GM18870 (cell line): ENCODE measurements at regions not wholly inside any gene's neighbourhood (a gene's known extent, or its start where the extent isn't known, plus 50 kb on each side); places are given as distances from the start of the nearest gene placed in this dataset.

Source experiments
- ATAC-seq: cut with Tn5 transposase; IDR thresholded peaks from one replicate; pipeline ENCODE4 v1.9.1; 2021; ENCODE audit warnings: moderate library complexity; ENCODE audit not compliant: unreplicated experiment

DNA sequence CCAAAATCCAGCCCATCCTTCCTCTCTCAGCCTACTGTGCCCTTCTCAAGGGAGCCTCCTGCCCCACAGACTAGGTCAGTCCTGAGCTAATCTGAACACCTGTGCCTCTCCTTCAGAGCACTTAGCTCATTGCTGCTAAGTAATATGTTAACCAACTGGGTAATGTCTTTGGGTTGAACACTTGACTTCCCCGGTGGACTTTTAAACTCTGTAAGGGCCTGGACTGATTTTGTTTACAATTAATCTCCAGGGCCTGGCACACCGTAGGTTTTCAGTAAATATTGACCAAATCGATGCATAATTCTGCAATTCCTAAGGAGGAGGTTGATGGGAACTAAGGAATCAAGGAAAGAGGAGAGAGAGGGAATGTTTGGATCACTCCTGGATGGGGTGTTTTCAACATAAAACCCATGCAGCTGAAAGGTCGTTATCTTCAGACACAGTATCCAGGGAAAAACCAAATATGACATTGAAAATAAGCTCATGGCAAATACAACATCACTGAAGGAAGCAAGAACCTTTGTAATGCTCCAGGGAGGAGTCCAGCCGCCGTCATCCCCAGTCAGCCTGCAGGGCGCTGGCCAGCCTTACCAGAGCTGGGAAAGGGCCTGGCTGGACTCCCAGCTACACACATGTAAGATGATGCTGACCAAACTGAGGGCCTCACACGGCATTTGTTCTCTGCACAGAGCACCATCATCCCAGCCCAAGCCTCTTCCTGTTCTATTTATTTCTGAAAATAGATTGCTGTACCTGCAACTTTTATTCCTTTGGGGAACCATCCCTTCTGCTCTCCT is 166.3 kb downstream of the C5orf15 start:
- ATAC-seq, result no peak

GRCh38 chr5:133801431-133801830 is 167.0 kb downstream of the C5orf15 start:
- no peak for ATAC-seq

DNA sequence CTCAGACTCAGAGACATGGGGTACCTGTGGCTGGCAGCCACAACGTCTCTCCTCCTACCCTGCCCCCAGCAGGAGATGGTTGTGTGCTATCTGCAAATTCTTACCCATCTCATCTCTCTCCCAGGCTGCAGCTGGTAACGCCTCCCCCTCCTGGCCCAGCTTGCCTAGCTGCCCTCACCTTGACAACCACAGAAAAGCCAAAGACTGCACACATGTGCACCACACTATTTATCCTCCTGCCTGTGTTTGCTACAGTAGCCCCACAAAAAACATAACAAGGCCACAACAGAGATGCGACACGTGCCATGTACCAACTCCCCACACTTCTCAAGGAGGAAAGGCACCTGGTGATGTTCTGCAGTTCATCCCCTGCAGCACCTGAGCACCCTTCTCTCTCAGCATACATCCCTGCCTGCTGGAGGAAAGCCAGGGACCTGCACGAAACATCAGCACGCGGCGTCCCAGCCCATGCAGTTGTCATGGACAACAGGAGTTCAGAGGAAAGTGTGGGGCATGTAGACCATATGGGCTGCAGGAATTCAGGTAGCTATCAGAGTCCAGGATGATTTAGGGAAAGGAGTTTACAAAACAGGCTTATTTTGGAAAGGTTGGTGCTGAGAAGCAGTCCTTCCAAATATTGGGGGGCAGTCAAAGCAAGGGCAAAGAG is 168.7 kb downstream of the C5orf15 start:
- no peak for ATAC-seq

GRCh38 chr5:133797167-133797566 is 171.3 kb downstream of the C5orf15 start:
- ATAC-seq, result no peak

- ATAC-seq, result no peak
Observed at GRCh38 chr5:133796186-133796585, 172.2 kb downstream of the C5orf15 start.

GRCh38 chr5:133794771-133795415 is 173.5 kb downstream of the C5orf15 start:
- ATAC-seq, result no peak

DNA sequence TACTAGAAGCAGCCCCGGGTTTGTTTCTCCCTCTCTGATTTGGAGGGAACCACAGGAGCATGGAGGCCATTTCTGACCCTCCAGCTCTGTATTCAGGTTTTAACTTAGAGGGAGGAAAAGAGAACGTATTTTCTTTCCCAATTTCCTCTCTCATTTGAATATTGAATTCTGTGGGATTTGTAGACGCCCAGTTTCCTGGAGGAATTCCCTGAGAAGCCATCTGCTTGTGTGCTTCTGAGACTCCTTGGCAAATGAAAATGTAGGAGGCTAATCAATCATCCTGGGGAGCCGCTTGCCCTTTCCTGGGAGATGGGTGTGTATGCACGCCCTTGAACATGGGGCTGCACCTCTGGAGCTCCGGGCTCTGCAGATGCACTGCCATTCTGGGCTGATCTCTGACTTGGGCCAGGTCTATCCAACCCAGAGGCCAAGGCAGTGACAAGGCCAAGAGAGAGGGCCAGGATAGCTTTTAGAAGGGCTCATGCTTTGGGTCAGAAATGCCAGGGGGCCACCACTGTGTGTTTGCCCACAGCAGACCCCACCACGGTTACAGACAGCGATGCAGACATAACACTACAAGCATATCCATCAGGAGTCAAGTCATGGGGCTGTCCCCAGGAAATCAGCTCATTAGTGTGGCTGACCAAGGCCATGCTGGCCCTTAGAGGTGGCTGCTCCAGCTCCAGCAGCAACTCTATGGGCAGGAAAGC is 174.5 kb downstream of the C5orf15 start:
- ATAC-seq, result no peak

- no peak for ATAC-seq
Observed at GRCh38 chr5:133792655-133793054, 175.8 kb downstream of the C5orf15 start.

- no peak for ATAC-seq
Observed at GRCh38 chr5:133792024-133792423, 176.4 kb downstream of the C5orf15 start.

- no peak for ATAC-seq
Observed at GRCh38 chr5:133790898-133791297, 177.5 kb downstream of the C5orf15 start.

- no peak for ATAC-seq
Observed at GRCh38 chr5:133789428-133789827, 177.1 kb upstream of the FSTL4 start.

GRCh38 chr5:133788121-133788520 is 175.8 kb upstream of the FSTL4 start:
- no peak for ATAC-seq

GRCh38 chr5:133786420-133786819 is 174.1 kb upstream of the FSTL4 start:
- no peak for ATAC-seq

DNA sequence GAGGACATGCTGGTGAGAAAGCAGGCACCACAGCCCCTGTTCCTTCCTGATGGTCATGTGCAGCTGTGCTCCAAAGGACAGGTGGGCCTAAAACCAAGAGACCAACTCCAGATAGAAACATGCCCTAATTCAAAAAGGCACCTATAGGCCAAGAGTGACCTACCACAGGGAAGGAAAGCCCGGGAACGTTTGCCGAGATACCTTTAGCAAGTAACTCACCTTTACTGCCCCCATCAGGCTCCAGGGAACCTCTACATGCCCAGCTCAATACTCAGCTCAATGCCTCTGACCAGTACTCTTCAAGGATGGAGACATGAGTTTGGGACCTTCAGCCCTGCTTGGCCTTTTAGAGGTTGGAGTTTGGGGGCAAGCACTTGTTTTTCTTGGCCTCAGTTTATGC is 172.8 kb upstream of the FSTL4 start:
- no peak for ATAC-seq

GRCh38 chr5:133783481-133783880 is 171.1 kb upstream of the FSTL4 start:
- no peak for ATAC-seq

DNA sequence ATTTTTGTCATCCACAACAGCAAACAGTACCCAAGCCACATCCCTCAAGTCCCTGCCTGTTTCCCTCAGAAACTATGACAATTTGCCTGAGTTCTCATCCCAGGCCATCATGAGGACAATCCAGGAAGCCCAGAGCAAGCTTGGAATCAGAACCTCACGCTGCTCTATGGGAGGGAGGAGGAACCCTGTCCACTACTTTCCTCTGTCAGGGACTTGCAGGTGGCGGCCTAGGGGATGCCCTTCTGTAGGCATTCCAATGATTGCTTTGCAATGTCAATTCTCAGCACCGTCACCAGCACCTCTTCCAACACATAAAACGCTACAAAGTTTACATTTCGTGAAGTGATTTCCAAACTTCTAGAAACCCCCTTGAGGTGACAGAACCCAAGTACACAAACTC is 170.4 kb upstream of the FSTL4 start:
- no peak for ATAC-seq

DNA sequence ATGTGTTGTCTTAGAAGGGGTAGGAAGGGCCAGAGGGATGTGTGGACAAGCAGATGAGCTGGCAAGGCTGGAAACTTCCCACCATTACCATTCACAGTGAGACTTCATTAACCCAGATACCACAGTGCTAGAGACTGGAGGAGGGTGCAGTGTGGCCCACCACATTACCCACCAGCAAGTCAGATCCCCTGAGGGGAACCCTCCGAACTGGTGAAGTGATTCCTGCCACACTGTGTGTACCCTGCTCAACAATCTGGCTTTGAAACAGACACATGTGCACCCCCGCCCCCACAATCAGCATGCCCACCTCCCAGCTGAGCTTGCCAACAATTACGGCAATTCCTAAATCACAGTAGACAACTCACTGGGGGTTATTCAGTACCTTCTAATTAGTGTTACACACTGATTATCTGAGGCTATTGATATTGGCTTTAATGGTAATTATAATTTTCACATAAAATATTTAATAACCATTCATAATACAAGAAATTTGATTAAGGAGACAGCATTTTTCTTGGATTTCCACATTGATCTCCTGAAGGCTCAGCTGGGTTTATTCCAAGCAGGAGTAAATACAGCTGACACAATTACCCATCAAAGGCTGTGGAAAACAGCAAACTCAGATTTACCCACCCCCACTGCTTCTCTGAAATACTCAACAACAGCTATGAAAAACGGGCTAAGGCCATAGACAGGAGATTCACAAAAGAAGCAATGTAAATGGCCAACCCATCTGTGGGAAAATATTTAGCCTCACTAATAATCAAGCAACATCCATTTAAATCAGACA is 169.3 kb upstream of the FSTL4 start:
- ATAC-seq, result no peak

DNA sequence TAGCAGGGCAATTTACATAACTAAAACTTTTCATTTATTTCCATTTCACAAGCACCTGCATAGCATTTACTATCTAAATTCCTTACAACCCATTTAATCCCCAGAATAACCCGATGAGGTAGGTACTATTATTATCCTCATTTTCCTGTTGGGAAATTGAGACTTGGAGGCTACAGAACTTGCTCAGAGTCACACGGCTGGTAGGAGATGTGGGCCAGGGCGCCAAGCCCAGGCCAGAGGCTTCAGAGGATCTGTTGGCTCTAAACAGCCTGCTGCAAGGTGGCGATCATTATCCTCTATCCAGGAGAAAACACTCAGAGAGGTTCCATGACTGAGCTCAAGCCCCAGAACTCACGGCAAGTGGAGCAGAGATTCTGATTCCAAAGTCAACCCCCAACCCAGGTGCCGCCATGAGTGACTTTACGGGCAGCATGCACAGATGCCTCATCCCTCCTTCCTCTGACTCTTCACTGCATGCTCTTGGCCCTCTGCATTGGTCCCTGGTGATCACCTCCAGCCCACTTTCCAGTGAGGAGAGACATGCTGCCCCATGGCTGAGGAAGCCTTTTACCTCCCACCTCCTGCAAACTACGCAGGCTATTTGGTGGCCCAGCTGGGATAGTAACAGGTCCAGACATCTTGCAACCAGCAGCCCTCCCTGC is 168.4 kb upstream of the FSTL4 start:
- ATAC-seq, result no peak

GRCh38 chr5:133779828-133780475 is 167.6 kb upstream of the FSTL4 start:
- ATAC-seq, result no peak

DNA sequence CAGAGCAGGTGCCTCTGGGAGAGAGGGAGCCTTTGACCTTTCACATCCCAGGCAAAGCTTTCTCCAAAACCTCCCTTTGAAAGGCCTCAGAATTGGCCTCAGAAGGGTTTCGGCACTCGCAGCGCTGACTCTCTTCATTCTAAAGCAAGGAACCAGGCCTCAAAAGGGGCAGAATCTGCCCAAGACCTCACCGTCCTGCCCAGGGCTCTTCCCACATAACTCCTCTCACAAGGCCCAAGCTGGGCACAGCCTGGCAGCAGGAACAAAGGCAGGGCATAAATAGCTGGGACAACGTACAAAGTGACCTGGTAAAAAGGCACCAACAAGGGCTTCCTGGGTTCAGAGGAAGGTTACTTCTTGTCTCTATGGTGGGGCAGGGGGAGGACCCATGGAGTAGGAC is 166.3 kb upstream of the FSTL4 start:
- ATAC-seq, result no peak
